NOMO-1 treated with dmso at 0.1 percent for 144 hours (cell line): ENCODE measurements at regions not wholly inside any gene's neighbourhood (a gene's known extent, or its start where the extent isn't known, plus 50 kb on each side); places are given as distances from the start of the nearest gene placed in this dataset.
A peak's percentile ranks its signal among the peaks of the same experiment; 100 is the strongest.
"Not testable (repeated sequence)": the region's sequence is repeated elsewhere in the genome, so short reads cannot be mapped to it uniquely, and the experiment has no call there.

ENCODE experiments used
- DNase-seq: peaks from one replicate; lab custom pipeline; 2025; ENCODE audit not compliant: unreplicated experiment; lab: John Stamatoyannopoulos, UW

DNA sequence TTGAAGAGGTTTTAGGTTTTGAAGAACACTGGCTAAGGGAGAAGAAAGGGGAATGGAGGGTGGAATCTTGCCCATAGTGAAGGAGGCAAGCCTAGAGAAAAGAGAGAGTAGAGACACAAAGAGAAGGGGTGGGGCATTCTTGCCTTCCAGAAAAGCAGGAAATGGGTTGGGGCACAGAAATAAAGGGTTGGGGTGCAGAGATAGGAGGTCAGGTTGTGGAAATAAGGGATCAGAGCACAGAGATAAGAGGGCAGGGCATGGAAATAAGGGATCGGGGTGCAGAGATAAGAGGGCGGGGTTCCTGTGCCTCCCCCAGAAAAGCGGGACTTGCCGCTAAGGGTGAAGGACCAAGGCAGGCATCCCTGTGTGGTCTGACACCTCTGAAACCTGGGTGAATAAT, 69.9 kb downstream of the ALG1L2 start:
- not testable (repeated sequence) for DNase-seq

DNA sequence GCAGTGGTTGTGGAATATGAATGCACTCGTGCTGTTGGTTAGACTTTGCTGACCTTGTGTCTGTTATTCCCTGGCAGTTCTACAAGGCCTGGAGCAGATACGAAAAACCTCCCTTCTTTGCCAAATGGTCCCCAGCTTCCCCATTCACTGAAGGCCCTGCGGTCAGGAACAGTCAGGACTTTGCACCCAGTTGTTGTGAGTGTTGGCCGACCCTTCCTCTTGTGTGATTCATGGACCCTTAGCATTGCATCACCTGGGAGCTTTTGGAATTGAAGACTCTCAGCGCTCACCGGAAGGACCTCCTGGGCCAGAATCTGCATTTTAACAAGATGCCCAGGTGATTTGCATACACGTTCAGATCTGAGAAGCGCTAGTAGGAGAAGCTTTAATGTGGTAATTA, 71.6 kb downstream of the ALG1L2 start:
- DNase-seq: not testable (repeated sequence)

DNA sequence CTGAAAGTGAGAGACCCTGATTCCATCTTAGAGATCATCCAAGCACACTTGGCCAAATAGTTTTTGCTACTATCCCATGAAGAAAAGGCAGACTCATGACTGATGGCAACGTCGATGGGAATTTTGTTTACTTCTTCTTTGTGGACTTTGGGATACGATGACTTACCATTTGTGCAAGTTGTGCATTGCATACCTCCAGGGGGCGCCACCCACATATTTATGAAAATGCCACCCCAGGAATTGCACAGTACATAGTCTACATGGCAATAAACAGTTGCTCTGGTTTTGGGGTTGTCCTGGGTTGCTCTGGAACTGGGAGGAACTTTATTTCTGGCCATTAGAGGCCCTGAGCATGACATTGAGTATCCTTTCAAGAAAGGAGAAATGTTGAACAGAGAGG, 73.8 kb downstream of the ALG1L2 start:
- DNase-seq: not testable (repeated sequence)

DNA sequence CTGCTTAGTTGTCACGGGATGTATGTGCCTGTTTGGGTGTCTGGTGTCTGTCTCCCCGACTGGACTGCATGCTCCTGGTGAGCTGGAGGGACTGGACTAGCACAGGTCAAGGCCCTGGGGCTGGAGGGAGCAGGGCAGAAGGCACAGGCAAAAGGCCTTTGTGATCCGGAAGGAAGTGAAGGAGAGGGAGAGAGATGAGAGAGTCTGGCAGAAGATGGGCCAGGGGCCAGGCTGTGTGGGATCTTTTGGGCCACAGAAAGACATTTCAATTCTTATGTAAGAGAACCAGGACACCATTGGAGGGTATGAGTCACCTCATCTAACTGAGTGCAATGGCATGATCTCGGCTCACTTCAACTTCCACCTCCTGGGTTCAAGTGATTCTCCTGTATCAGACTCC, 85.2 kb downstream of the ALG1L2 start:
- DNase-seq: not testable (repeated sequence)

DNA sequence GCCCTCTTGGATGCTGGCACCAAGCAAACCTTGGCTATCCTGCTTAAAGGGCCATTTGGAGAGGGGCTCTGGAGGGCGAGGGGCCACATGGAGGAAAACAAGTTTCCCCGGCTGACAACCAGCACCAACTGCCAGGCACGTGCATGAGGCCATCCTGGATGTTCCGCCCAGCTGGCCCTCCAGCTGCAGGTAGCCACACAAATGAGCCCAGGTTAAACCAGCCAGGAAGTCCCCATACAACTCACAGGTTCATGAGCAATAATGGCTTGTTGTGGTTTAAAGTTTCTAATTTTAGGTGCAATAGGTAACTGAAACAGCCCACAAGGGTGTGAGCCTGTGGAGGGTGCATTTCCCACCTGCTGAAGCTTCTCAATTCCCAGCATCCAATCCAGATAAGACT, 93.6 kb downstream of the ALG1L2 start:
- not testable (repeated sequence) for DNase-seq

DNA sequence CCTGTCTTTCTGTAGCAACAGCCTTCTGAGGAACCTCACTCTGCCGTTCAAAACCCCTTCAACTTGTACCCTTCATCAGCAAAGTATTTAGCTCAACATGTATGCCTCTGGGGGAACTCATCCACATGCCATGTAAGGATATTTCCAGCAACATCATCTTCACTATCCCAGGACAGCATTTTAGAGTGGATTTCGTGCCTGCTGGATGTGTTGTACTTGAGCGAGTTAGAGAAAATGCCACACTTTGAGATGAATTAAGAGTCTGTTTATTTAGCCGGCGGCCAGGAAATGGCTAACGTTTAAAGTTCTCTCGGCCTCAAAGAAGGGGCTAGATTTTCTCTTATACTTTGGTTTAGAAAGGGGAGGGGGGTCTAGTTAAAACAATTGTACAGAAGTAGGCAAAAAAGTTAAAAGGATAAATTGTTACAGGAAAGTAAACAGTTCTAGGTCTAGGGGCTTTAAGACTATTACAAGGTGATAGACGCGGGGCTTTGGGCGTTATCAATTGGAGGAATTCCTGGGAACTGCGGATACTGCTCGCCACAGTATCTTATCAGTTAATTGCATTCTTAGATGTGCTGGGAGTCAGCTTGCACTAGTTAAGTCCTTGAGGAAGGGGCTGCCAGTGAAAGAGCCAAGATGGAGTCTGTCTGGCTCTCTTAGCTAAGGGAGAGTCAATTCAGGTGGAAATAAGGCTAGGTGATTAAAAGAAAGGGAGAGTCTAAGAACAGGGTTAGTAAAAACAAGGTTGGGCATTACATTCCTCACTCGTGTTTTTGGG, 95.0 kb downstream of the ALG1L2 start:
- not testable (repeated sequence) for DNase-seq

DNA sequence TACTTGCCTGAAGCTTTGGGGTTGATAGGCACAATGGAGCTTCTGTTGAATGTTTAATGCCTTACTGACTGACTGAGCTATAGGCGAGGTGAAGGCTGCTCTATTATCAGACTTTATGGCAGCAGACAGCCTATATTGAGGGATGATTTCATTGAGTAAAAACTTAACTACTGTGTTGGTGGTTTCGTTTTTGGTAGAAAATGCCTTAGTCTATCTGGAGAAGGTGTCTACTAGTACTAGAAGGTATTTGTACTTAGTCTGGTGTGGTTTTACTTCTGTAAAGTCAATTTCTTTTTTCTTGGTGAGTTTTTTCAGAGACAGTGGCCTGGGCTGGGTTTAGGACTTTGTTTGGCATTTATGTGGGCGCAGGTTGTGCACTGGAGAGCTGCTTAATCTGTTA, 97.2 kb downstream of the ALG1L2 start:
- DNase-seq: not testable (repeated sequence)

DNA sequence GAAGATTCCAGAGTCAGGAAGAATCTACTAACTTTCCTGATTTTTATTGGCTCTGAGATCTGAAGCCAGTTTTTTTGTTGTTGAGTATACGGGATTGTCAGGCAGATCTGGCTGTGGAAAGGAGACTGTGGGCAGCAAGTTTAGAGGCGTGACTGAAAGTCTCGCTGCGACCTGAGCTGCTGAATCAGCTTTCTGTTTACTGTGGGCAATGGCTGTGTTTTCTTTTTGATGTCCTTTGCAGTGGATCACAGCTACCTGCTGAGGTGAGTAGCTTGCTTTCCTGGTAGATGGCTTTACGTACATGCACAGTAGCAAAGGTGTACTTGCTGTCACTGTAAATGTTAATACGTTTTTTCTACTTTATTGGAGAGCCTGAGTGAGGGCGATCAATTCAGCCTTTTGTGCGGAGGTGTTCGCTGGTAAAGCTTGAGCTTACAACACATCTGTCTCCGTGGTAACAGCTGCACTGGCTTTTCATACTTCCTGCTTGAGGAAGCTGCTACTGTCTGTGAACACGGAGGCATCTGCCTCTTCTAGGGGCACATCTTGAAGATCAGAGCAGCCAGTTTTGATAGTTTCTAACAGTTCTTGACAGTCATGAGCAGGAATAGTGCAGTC, 97.8 kb downstream of the ALG1L2 start:
- DNase-seq: peak; percentile 8

DNA sequence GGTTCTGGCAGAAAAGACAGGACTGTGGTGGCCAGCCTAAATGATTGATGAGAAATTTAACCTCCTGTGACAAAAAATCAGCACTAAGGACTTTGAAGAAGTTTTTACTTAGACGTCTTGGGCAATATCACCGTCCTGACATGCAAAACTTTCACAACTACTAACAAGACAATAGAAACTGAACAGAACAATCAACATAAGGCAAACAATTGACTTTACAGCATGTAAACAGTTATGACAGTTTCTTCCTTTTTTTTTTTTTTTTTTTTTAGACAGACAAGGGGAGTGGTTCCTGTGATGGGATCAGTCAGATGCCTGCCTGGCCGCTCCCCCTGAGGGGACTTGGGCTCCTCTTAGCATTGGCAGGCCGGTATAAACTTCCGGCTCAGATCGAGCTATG, 100.8 kb downstream of the ALG1L2 start:
- DNase-seq: not testable (repeated sequence)

DNA sequence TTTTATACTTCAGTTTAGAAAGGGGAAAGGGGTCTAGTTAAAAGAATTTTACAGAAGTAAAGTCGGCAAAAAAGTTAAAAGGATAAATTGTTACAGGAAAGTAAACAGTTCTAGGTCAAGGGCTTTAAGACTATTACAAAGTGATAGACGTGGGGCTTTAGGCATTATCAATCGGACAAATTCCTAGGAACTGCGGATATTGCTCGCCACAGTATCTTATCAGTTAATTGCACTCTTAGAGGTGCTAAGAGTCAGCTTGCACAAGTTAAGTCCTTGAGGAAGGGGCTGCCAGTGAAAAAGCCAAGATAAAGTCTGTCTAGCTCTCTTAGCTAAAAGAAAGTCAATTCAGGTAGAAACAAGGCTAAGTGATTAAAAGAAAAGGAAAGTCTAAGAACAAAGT, 102.1 kb downstream of the ALG1L2 start:
- DNase-seq: not testable (repeated sequence)

DNA sequence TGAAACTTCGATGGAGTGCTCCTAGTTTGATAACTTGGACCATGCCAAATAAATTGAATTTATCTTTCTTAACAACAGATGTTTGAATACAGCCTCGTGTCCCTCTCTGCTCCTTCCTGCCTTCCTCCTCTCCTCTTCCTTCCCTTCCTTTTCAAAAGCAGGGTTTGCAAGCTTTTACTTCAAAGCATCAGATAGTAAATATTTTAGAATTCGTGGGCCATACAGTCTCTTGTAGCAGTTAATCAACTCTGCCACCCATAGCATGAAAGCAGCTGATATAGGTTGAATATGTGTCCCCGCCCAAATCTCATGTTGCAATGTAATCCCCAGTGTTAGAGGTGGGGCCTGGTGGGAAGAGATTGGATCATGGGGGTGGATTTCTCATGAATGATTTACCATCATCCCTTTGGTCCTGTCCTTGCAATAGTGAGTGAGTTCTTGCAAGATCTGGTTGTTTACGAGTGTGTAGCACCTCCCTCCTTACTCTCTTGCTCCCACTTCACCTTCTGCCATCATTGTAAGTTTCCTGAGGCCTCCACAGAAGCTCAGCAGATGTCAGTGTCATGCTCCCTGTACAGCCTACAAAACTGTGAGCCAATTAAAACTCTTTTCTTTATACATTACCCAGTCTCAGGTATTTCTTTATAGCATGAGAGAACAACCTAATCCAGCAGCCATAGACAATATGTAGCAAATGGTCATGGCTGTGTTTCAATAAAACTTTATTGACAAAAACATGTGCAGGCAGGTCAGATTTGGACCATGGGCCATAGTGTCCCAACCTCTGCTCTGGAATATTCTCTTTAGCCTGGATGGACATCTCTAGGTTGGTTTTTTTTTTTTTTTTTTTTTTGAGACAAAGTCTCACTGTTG, 102.8 kb downstream of the ALG1L2 start:
- DNase-seq: not testable (repeated sequence)

DNA sequence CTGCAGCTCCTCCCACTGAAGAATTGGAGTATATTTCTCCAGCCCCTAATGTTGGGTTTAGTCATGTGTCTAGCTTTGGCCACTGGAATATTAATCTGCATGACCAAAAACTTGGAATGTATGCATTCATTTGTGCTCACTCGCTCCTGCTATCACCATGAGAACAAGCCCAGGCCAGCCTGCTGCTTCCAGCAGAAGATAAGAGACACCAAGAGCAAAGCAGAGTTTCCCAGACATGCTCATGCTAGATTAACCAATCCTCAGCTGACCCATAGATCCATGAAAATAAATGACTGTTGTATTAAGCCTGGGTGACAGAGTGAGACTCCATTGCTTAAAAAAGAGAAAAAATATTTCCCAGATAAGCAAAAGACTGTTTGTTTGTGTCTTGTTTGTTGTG, 119.6 kb downstream of the ALG1L2 start:
- not testable (repeated sequence) for DNase-seq

DNA sequence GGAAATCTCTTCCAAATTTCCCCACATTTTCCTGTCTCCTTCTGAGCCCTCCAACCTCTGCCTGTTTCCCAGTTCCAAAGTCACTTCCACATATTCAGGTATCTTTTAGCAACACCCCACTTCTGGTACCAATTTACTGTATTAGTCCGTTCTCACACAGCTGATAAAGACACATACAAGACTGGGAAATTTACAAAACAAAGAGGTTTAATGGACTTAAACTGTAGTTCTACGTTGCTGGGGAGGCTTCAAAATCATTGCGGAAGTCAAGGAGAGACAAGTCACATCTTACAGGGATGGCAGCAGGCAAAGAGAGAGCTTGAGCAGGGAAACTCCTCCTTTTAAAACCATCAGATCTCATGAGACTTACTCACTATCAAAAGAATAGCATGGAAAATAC, 122.0 kb downstream of the ALG1L2 start:
- not testable (repeated sequence) for DNase-seq

DNA sequence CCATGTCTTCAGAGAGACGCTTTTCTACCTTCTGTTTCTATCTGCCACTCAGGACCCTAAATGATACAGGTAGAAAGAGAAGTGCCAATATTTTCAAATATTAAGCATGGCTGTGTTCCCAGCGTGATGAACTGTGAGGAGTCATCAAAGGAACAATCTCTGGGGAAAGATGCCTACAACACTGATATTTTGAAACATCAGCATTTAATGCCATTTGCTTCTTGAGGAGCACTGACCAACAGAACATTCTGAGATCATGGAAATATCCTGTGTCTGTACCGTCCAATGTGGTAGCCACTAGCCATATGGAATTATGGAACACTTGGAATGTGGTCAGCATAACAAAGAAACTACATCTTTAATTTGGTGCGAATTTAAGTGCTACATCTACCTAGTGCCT, 117.9 kb upstream of the COL6A5 start:
- no peak for DNase-seq

DNA sequence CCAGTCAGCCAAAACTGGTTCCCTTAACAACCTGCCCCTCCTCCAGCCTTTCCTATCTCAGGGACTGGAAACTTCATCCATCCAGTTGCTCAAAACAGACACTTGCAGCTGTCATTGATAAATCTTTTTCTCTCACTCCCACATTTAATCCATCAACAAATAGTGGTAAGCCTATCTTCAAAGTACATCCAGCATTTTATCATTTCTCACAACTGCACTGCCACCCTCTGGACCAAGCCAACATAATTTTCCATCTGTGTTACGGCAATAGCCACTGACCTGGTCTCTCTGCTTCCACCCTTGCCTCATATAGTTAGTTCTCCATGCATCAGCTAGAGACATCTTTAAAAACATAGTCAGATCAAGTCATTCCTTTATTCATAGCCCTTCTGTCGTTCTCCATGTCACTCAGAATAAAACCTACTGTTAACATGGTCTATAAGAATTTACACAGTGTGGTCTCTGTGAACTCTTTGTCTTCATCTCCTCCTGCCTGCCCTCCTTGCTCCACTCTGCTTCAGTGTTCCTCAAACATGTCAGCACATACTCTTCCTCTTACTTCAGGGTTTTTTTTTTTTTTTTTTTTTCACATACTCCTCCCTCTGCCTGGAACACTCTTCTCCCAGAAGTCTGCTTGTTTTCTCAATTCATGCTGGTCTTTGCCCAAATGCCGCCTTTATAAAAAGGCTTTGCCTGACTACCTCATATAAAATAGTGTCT, 102.5 kb upstream of the COL6A5 start:
- DNase-seq: no peak

DNA sequence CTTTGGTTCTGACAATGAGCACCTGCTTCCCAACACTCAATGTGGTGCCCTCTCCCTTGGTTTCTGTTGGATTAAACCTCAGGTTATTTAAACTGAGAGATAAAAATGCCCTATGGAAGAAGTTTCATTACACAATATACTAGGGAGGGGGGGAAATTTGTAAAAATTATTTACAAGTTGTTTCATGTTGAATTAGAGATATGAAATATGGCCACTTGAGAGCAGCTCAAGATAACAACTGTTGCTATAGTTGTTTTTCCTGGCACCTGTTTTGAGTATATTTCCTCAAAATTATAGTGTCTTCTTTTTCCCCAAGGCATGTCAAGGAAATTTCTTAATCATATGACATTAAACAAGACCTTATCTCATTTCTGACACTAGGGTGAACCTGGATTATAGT, 101.7 kb upstream of the COL6A5 start:
- no peak for DNase-seq

DNA sequence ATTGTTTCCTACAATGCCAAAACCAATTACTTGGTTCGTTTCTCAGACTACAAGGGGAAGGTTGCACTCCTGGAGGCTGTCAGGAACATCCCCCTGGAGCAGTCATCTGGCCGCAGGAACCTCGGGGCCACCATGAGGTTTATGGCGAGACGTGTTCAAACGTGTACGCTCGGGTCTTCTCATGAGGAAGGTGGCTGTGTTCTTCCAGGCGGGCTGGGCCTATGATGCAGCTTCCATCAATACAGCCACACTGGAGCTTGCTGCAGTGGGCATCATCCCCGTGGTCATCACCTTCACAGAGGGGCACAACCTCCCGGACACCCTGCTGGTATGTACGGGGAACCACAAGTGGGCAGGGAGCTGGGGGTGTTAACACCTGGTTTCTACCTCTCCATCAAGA, 94.5 kb upstream of the COL6A5 start:
- no peak for DNase-seq

DNA sequence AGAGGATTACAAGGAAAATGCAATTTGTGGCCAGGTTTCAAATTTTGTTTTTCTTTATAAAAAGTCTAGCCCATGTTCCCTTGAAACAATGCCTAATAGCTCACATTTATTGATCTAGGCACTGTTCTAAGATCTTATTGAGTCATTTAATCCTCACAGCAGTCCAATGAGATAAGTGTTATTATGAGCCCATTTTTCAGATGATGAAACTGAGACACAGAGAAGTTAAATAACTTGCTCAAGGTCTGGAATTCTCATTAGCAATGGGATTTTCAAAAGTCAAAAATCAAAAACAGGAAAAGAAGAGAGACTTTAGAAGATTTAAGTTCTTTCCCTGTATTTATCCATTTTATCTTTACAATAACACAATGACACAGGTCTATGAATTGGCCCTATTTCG, 90.0 kb upstream of the COL6A5 start:
- no peak for DNase-seq

DNA sequence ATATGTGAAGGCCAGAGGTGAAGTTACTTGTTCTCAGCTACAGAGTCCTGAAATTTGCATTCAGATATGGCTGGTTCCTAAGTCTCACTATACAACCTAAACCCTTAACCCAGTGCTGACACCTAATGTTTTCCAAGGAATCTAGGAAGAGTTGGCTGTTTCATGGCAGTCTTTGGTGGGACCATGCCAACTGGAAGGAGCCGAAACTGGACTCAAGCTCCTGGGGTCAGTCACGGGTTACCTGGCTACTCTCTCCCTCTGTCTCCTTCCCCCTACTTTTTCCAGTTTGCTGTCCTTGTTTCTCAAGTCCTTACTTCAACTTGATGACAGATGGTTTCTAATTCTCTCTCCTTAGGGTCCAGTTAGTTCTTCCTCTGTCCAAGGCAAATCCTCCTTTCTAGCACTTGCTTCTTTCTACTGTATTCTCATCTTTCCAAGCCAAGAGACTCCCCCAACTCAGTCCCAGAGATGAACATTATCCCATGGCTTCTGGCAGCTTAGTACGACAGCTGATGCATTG, 88.6 kb upstream of the COL6A5 start:
- no peak for DNase-seq

DNA sequence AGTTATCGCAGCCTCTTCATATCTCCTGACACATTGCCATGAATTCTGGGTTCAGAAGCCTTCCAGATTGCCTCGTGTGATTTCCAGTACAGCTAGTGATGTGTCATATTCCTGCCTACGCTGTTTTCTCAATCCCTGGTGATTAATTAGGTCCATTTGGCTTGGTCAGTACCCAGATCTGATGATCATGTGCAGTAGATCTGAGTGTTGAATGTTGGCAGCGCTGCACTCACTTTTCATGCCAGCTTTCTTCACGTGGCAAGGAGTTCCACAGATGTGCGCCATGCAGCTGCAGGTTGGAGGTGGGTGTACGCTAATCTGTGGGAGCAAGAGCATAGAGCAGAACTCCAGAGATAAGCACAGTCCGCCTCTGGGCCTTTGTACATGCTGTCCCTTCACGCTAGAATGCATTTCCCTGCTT, 86.9 kb upstream of the COL6A5 start:
- DNase-seq: no peak
